ENCODE measurements at regions not wholly inside any gene's neighbourhood (a gene's known extent, or its start where the extent isn't known, plus 50 kb on each side); places are given as distances from the start of the nearest gene placed in this dataset.

DNA sequence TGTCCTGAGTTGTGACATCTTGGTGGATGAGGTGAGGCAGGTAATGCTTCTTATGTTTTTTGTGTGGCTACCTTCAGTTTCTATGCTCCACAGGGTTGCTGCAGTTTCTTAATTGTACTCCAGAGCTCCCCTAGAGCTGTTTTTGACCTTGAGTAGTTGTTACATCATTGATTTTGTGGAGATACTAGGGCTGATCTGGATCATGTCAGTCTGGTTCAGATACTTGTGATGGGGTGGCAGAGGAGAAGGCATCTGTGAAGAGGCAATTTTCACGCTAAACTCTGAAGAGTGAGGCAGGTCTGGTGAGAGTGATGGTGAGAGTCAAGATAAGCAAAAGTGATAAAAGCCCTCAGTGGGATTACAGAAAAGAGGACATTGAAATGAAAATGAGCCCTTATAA, 1180.2 kb downstream of the RAPGEF2 start:
- DNase-seq (ENCODE audit: low read depth, low spot score) = no peak
- RAD21 ChIA-PET (ENCODE audit: low non-redundant PET in 1 of 2, low total read pairs in 2 of 2, uncharacterized antibody in 2 of 2, unreplicated experiment in 2 of 2) = no interaction called here
- Histone ChIP-seq H3K9me3 (ENCODE audit: control insufficient read depth in 1 of 2, insufficient read depth in 1 of 2, low read depth in 1 of 2, low read length in 2 of 2) (no peaks in the 10 kb centered on the region), H3K4me3 (replicated peaks in 1 of 2; ENCODE audit: low read depth in 1 of 2, low read length in 2 of 2) (no peak overlapping the region), H3K27ac (ENCODE audit: low read depth, low read length) (no peak overlapping the region), H3K36me3 (ENCODE audit: control insufficient read depth in 1 of 2, insufficient read depth in 2 of 2, low read length in 2 of 2) (0 out of 4 replicates have a peak, but pooled peaks cover 0 to 3% of the 10 kb centered on the region in 2 experiments), H3K9me2 (ENCODE audit: insufficient read depth) (peaks cover 5% of the 10 kb centered on the region; the same call in 1 of the 2 replicates), H3K4me1 (ENCODE audit: control insufficient read depth in 1 of 2, insufficient read depth in 2 of 2, low read length in 2 of 2) (no peaks in the 10 kb centered on the region), H2AFZ (ENCODE audit: low read depth, low read length, poor library complexity, severe bottlenecking) (no peak overlapping the region), H4K20me1 (ENCODE audit: insufficient read depth) (no peaks in the 10 kb centered on the region), H3K79me2 (ENCODE audit: insufficient read depth, low read length) (no peaks in the 10 kb centered on the region), H3K27me3 (ENCODE audit: insufficient read depth, low read length) (no peaks in the 10 kb centered on the region), H3K4me2 (ENCODE audit: low read length) (no peak overlapping the region), H3K9ac (ENCODE audit: low read length) (no peak overlapping the region)
- intact Hi-C loops (cut with micrococcal nuclease) = no loop called here
- BruUV-seq (replicated peaks) = no TSS peak
- POLR2A ChIA-PET = no interaction called here
- TF ChIP-seq CBX3 (IDR thresholded peaks at IDR 0.05; ENCODE audit: low read depth) = no peak
- no peak for TF ChIP-seq FOSL1 (IDR thresholded peaks at IDR 0.05; ENCODE audit: low read depth)
- no peak for TF ChIP-seq RAD21 (IDR thresholded peaks at IDR 0.05; ENCODE audit: low read depth)
- TF ChIP-seq YY1 (IDR thresholded peaks at IDR 0.05; ENCODE audit: extremely low read depth, insufficient replicate concordance, low read depth, low read length) = no peak
- no peak for TF ChIP-seq ELF1 (IDR thresholded peaks at IDR 0.05; ENCODE audit: borderline replicate concordance, low read depth)
- TF ChIP-seq, protein P1, sequence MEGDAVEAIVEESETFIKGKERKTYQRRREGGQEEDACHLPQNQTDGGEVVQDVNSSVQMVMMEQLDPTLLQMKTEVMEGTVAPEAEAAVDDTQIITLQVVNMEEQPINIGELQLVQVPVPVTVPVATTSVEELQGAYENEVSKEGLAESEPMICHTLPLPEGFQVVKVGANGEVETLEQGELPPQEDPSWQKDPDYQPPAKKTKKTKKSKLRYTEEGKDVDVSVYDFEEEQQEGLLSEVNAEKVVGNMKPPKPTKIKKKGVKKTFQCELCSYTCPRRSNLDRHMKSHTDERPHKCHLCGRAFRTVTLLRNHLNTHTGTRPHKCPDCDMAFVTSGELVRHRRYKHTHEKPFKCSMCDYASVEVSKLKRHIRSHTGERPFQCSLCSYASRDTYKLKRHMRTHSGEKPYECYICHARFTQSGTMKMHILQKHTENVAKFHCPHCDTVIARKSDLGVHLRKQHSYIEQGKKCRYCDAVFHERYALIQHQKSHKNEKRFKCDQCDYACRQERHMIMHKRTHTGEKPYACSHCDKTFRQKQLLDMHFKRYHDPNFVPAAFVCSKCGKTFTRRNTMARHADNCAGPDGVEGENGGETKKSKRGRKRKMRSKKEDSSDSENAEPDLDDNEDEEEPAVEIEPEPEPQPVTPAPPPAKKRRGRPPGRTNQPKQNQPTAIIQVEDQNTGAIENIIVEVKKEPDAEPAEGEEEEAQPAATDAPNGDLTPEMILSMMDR (IDR thresholded peaks at IDR 0.05 in 2 of 3, conservative IDR thresholded peaks at IDR 0.05 in 1 of 3; ENCODE audit: borderline replicate concordance in 1 of 3, insufficient read depth in 1 of 3, low read depth in 2 of 3, low read length in 2 of 3) = no peak
- TF ChIP-seq REST (IDR thresholded peaks at IDR 0.05; ENCODE audit: low read depth) = no peak
- TF ChIP-seq POLR2AphosphoS5 (IDR thresholded peaks at IDR 0.05; ENCODE audit: low read depth, low read length) = no peak
- no peak for TF ChIP-seq EGR1 (IDR thresholded peaks at IDR 0.05; ENCODE audit: low read depth)
- CTCF ChIA-PET = no interaction called here
- ATAC-seq = no peak

All from HCT116 (cell line).